Panc1 (cell line): ENCODE measurements at regions not wholly inside any gene's neighbourhood (a gene's known extent, or its start where the extent isn't known, plus 50 kb on each side); places are given as distances from the start of the nearest gene placed in this dataset.

Experiments
- ATAC-seq: fragments of 200-7000 bp; cut with Tn5 transposase; 2 replicates; pipeline ENCODE4 v1.9.1; 2020; ENCODE audit warnings: mild to moderate bottlenecking, moderate library complexity
- BruUV-seq: library from RNA; stranded (reverse); fragments of 400-500 nt; replicated peaks from 2 replicates; lab custom pipeline; 2021; lab: Mats Ljungman, UMichigan
- CTCF ChIA-PET: fragments of 300-600 bp; sonication (Branson Sonifier 250); formaldehyde crosslinking; loops from one replicate; lab custom pipeline; 2022; ENCODE audit warnings: antibody characterized with exemption; lab: Charles Lee
- POLR2A ChIA-PET: fragments of 300-600 bp; sonication (Branson Sonifier 250); formaldehyde crosslinking; loops from one replicate; lab custom pipeline; 2022; ENCODE audit warnings: antibody characterized with exemption; lab: Charles Lee
- DNase-seq: peaks from one replicate; pipeline ENCODE4 v3.0.0-alpha.2; 2010; ENCODE audit warnings: low read depth, low spot score
- H3K27ac ChIP-seq: 2 replicates; pipeline ENCODE4 v1.5.1; 2011; ENCODE audit warnings: mild to moderate bottlenecking, low read length, inconsistent platforms
- H3K27me3 ChIP-seq: fragments of 200-500 bp; sonication (Bioruptor generic); 2 replicates; pipeline ENCODE4 v1.6.0; 2014; ENCODE audit warnings: low read length, inconsistent platforms; ENCODE audit not compliant: control insufficient read depth, insufficient read depth
- H3K36me3 ChIP-seq: fragments of 200-500 bp; sonication (Bioruptor generic); 2 replicates; pipeline ENCODE4 v1.5.1; 2014; ENCODE audit warnings: inconsistent platforms, mild to moderate bottlenecking, low read length, moderate library complexity; ENCODE audit not compliant: control insufficient read depth, insufficient read depth
- H3K4me1 ChIP-seq: 2 replicates; pipeline ENCODE4 v1.5.1; 2011; ENCODE audit warnings: inconsistent platforms, mild to moderate bottlenecking, low read length, moderate library complexity; ENCODE audit not compliant: control insufficient read depth, insufficient read depth
- H3K4me3 ChIP-seq, 2 experiments: 2 replicates each; pipeline ENCODE4 v1.5.1; 2011 to 2012; ENCODE audit warnings: low read depth in 2 of 2, low read length in 2 of 2, mild to moderate bottlenecking in 2 of 2, inconsistent platforms in 1 of 2, moderate library complexity in 1 of 2
- H3K9me3 ChIP-seq: fragments of 200-500 bp; sonication (Bioruptor generic); 2 replicates; pipeline ENCODE4 v1.5.1; 2014; ENCODE audit warnings: low read depth, mild to moderate bottlenecking, inconsistent platforms, low read length, moderate library complexity; ENCODE audit not compliant: control insufficient read depth, insufficient read depth
- POLR2AphosphoS5 ChIP-seq: IDR thresholded peaks from 2 replicates; pipeline ENCODE4 v1.6.1; 2012; ENCODE audit warnings: mild to moderate bottlenecking, low read depth, low read length, moderate library complexity
- SIN3A ChIP-seq: IDR thresholded peaks from 2 replicates; pipeline ENCODE4 v1.6.1; 2012; ENCODE audit warnings: low read depth, mild to moderate bottlenecking, low read length, moderate library complexity, borderline replicate concordance; ENCODE audit not compliant: insufficient read depth
- TCF7L2 ChIP-seq: IDR thresholded peaks from 2 replicates; pipeline ENCODE4 v1.6.1; 2011; ENCODE audit warnings: mild to moderate bottlenecking, low read depth, low read length, inconsistent platforms
- in situ Hi-C: cut with HindIII; loops from 2 replicates; pipeline ENCODE4 v1.10.0; 2016; ENCODE audit warnings: low sequenced_read_pairs, low pct_unique_long_range_greater_than_20kb
- intact Hi-C: fragments of 100-400 bp; cut with micrococcal nuclease; formaldehyde crosslinking; loops from one replicate; pipeline ENCODE4 v1.10.0; 2022; ENCODE audit not compliant: unreplicated experiment
- TF ChIP-seq, protein P1 (sequence below), 2 experiments: IDR thresholded peaks; 2 replicates each; pipeline ENCODE4 v1.6.1; 2011 to 2012; ENCODE audit warnings: low read depth in 2 of 2, control low read depth in 1 of 2, low read length in 1 of 2, mild to moderate bottlenecking in 1 of 2, moderate library complexity in 1 of 2; ENCODE audit not compliant: insufficient read depth in 1 of 2
- TF ChIP-seq, protein P2 (sequence below): fragments of 450-650 bp; IDR thresholded peaks from 2 replicates; pipeline ENCODE4 v1.5.1; 2017; ENCODE audit warnings: mild to moderate bottlenecking

DNA sequence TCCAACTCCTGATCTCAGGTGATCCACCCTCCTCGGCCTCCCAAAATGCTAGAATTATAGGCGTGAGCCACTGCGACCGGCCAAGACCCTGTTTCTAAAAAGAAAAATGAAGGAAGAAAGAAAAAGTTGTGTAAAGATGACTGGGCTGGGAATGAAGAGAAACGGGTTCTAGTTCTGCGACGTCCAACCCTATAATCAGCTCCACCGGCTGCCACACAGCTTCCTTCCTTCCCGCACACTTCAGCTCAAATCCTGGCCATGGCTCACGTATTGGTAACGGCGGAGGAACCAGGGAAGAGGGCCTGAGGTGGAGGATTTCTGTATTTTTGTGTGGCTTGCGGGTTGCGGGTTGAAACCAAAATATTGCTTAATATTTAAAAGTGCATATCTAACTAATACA is 88.1 kb downstream of the MYL12B start:
- POLR2A ChIA-PET, result no interaction called here

GRCh38 chr18:3350566-3351527 is 88.9 kb downstream of the MYL12B start:
- ChIA-PET POLR2A (no interaction called here), CTCF (no interaction called here)
- no TSS peak for BruUV-seq
- H3K27ac ChIP-seq, result peak overlapping the region; percentile 80
- ATAC-seq (peak; percentile 88), DNase-seq (no peak)
- intact Hi-C loops, result no loop called here
- no peaks in the 10 kb centered on the region for H3K36me3 ChIP-seq
- in situ Hi-C loops, result no loop called here
- H3K4me1 ChIP-seq, result peaks cover 9% of the 10 kb centered on the region
- peak; percentile 71 for TF ChIP-seq TCF7L2
- TF ChIP-seq, protein P1, sequence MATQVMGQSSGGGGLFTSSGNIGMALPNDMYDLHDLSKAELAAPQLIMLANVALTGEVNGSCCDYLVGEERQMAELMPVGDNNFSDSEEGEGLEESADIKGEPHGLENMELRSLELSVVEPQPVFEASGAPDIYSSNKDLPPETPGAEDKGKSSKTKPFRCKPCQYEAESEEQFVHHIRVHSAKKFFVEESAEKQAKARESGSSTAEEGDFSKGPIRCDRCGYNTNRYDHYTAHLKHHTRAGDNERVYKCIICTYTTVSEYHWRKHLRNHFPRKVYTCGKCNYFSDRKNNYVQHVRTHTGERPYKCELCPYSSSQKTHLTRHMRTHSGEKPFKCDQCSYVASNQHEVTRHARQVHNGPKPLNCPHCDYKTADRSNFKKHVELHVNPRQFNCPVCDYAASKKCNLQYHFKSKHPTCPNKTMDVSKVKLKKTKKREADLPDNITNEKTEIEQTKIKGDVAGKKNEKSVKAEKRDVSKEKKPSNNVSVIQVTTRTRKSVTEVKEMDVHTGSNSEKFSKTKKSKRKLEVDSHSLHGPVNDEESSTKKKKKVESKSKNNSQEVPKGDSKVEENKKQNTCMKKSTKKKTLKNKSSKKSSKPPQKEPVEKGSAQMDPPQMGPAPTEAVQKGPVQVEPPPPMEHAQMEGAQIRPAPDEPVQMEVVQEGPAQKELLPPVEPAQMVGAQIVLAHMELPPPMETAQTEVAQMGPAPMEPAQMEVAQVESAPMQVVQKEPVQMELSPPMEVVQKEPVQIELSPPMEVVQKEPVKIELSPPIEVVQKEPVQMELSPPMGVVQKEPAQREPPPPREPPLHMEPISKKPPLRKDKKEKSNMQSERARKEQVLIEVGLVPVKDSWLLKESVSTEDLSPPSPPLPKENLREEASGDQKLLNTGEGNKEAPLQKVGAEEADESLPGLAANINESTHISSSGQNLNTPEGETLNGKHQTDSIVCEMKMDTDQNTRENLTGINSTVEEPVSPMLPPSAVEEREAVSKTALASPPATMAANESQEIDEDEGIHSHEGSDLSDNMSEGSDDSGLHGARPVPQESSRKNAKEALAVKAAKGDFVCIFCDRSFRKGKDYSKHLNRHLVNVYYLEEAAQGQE (IDR thresholded peaks at IDR 0.05; ENCODE audit: insufficient read depth in 1 of 2, low read depth in 2 of 2, low read length in 1 of 2), result no peak
- H3K4me3 ChIP-seq, result no peak overlapping the region
- no peaks in the 10 kb centered on the region for H3K9me3 ChIP-seq
- no peaks in the 10 kb centered on the region for H3K27me3 ChIP-seq

More for the DNA sequence above, 88.1 kb downstream of the MYL12B start:
- Histone ChIP-seq H3K27me3 (no peaks in the 10 kb centered on the region), H3K4me3 (no peak overlapping the region), H3K27ac (peak overlapping the region; percentile 80), H3K4me1 (peaks cover 11% of the 10 kb centered on the region), H3K36me3 (no peaks in the 10 kb centered on the region), H3K9me3 (no peaks in the 10 kb centered on the region)
- intact Hi-C loops (no loop called here), in situ Hi-C loops (no loop called here)
- DNase-seq (no peak), ATAC-seq (no peak)
- TF ChIP-seq SIN3A, result no peak
- TF ChIP-seq, protein P2, sequence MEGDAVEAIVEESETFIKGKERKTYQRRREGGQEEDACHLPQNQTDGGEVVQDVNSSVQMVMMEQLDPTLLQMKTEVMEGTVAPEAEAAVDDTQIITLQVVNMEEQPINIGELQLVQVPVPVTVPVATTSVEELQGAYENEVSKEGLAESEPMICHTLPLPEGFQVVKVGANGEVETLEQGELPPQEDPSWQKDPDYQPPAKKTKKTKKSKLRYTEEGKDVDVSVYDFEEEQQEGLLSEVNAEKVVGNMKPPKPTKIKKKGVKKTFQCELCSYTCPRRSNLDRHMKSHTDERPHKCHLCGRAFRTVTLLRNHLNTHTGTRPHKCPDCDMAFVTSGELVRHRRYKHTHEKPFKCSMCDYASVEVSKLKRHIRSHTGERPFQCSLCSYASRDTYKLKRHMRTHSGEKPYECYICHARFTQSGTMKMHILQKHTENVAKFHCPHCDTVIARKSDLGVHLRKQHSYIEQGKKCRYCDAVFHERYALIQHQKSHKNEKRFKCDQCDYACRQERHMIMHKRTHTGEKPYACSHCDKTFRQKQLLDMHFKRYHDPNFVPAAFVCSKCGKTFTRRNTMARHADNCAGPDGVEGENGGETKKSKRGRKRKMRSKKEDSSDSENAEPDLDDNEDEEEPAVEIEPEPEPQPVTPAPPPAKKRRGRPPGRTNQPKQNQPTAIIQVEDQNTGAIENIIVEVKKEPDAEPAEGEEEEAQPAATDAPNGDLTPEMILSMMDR, result no peak
- TF ChIP-seq TCF7L2, result no peak
- TF ChIP-seq, protein P1 (IDR thresholded peaks at IDR 0.05; ENCODE audit: insufficient read depth in 1 of 2, low read depth in 2 of 2, low read length in 1 of 2), result no peak
- TF ChIP-seq POLR2AphosphoS5, result no peak
- BruUV-seq, result no TSS peak
- CTCF ChIA-PET, result no interaction called here
